H1 (cell line): ENCODE measurements at regions not wholly inside any gene's neighbourhood (a gene's known extent, or its start where the extent isn't known, plus 50 kb on each side); places are given as distances from the start of the nearest gene placed in this dataset.

Experiments used
- CTCF ChIA-PET: fragments of 300-600 bp; sonication (Branson Sonifier 250); formaldehyde crosslinking; loops from one replicate; lab custom pipeline; 2021; ENCODE audit not compliant: partially characterized antibody; lab: Charles Lee
- POLR2A ChIA-PET: fragments of 300-600 bp; sonication (Branson Sonifier 250); formaldehyde crosslinking; loops from one replicate; lab custom pipeline; 2021; ENCODE audit warnings: inconsistent platforms; ENCODE audit not compliant: partially characterized antibody; lab: Charles Lee
- DNase-seq, 2 experiments: peaks; one replicate each; pipeline versions ENCODE4 v3.0.0 to v3.0.0-alpha.2; 2010 to 2022; ENCODE audit warnings: low spot score in 2 of 2, low read depth in 1 of 2, mixed read lengths in 1 of 2
- FAIRE-seq: peaks from 2 replicates; lab custom pipeline; 2011; peaks lifted over from hg19 to GRCh38; lab: Jason Lieb, UNC
- H2AFZ ChIP-seq: 2 replicates; pipeline ENCODE4 v1.8.1; 2012; ENCODE audit warnings: low read length, inconsistent platforms
- H2AK5ac ChIP-seq: 2 replicates; pipeline ENCODE4 v1.6.1; 2013; ENCODE audit warnings: low read depth, low read length
- H2BK120ac ChIP-seq: replicated peaks from 2 replicates; pipeline ENCODE3; 2013; ENCODE audit warnings: low read depth, low read length, inconsistent platforms
- H2BK12ac ChIP-seq: 2 replicates; pipeline ENCODE4 v1.6.1; 2013; ENCODE audit warnings: low read depth, low read length
- H2BK15ac ChIP-seq: 2 replicates; pipeline ENCODE4 v1.6.1; 2013; ENCODE audit warnings: low read length
- H2BK20ac ChIP-seq: 2 replicates; pipeline ENCODE4 v1.6.1; 2013; ENCODE audit warnings: low read length
- H2BK5ac ChIP-seq: 2 replicates; pipeline ENCODE4 v1.6.1; 2013; ENCODE audit warnings: low read depth, low read length
- H3K14ac ChIP-seq: 2 replicates; pipeline ENCODE4 v1.6.1; 2013; ENCODE audit warnings: inconsistent platforms; ENCODE audit not compliant: insufficient read length
- H3K18ac ChIP-seq: 2 replicates; pipeline ENCODE4 v1.6.1; 2013; ENCODE audit warnings: low read length; ENCODE audit errors: extremely low read depth
- H3K23ac ChIP-seq: 2 replicates; pipeline ENCODE4 v1.6.1; 2013; ENCODE audit warnings: inconsistent platforms; ENCODE audit not compliant: insufficient read length
- H3K23me2 ChIP-seq: 2 replicates; pipeline ENCODE4 v1.6.1; 2013; ENCODE audit warnings: low read depth, low read length
- H3K27ac ChIP-seq: 2 replicates; pipeline ENCODE4 v1.6.1; 2011; ENCODE audit warnings: low read depth, low read length, inconsistent platforms
- H3K27me3 ChIP-seq, 4 experiments: replicated peaks in 1 of 4; 1 replicate in 1 of 4; 2 replicates in 3 of 4; pipeline versions ENCODE4 v1.6.1 to v1.8.1; 2011 to 2013; ENCODE audit warnings: low read length in 3 of 4, mild to moderate bottlenecking in 3 of 4, inconsistent platforms in 2 of 4, mixed read lengths in 2 of 4, moderate library complexity in 1 of 4; ENCODE audit not compliant: control insufficient read depth in 3 of 4, insufficient read depth in 3 of 4; ENCODE audit errors: extremely low read depth in 1 of 4
- H3K36me3 ChIP-seq, 4 experiments: 2 replicates each; pipeline versions ENCODE4 v1.6.1 to v1.8.1; 2011 to 2013; ENCODE audit warnings: mild to moderate bottlenecking in 4 of 4, low read length in 3 of 4, moderate library complexity in 2 of 4, control low read depth in 1 of 4, inconsistent platforms in 1 of 4; ENCODE audit not compliant: insufficient read depth in 4 of 4, control insufficient read depth in 2 of 4
- H3K4ac ChIP-seq: replicated peaks from 2 replicates; pipeline ENCODE3; 2013; ENCODE audit warnings: low read length, low read depth, mixed read lengths, inconsistent platforms; ENCODE audit not compliant: insufficient read length
- H3K4me1 ChIP-seq, 4 experiments: replicated peaks in 1 of 4; 1 replicate in 1 of 4; 2 replicates in 3 of 4; pipeline versions ENCODE4 v1.6.1 to v1.8.1; 2011 to 2013; ENCODE audit warnings: low read length in 3 of 4, inconsistent platforms in 2 of 4, mixed read lengths in 1 of 4; ENCODE audit not compliant: insufficient read depth in 4 of 4, control insufficient read depth in 3 of 4
- H3K4me2 ChIP-seq, 2 experiments: 2 replicates each; pipeline versions ENCODE4 v1.6.1 to v1.8.1; 2011 to 2013; ENCODE audit warnings: low read depth in 2 of 2, low read length in 2 of 2, control low read depth in 1 of 2, inconsistent platforms in 1 of 2, mild to moderate bottlenecking in 1 of 2; ENCODE audit not compliant: insufficient read depth in 1 of 2
- H3K4me3 ChIP-seq, 4 experiments: fragments of 200-600, 300-600 bp in 1 of 4; sonication (generic), shearing (Covaris generic), sonication (Bioruptor Twin) in 1 of 4; 2 replicates each; pipeline versions ENCODE4 v1.5.1 to v1.8.1; 2011 to 2016; ENCODE audit warnings: low read length in 4 of 4, low read depth in 3 of 4, control low read depth in 2 of 4, inconsistent platforms in 2 of 4, mild to moderate bottlenecking in 2 of 4, mixed read lengths in 1 of 4, moderate library complexity in 1 of 4; ENCODE audit not compliant: insufficient read depth in 2 of 4; ENCODE audit errors: extremely low read depth in 1 of 4
- H3K56ac ChIP-seq: replicated peaks from 2 replicates; pipeline ENCODE3; 2013; ENCODE audit warnings: low read depth, mild to moderate bottlenecking, mixed read lengths, low read length, inconsistent platforms; ENCODE audit not compliant: insufficient read length
- H3K79me1 ChIP-seq: 2 replicates; pipeline ENCODE4 v1.6.1; 2013; ENCODE audit warnings: low read depth, low read length, control low read depth
- H3K79me2 ChIP-seq, 2 experiments: 2 replicates each; pipeline versions ENCODE4 v1.6.1 to v1.8.1; 2012 to 2013; ENCODE audit warnings: low read length in 2 of 2, mild to moderate bottlenecking in 2 of 2, inconsistent platforms in 1 of 2; ENCODE audit not compliant: insufficient read depth in 2 of 2, control insufficient read depth in 1 of 2
- H3K9ac ChIP-seq, 4 experiments: replicated peaks in 1 of 4; 1 replicate in 1 of 4; 2 replicates in 3 of 4; pipeline versions ENCODE4 v1.6.1 to v1.8.1; 2011 to 2013; ENCODE audit warnings: low read depth in 3 of 4, low read length in 3 of 4, control low read depth in 2 of 4, mild to moderate bottlenecking in 2 of 4, moderate library complexity in 2 of 4, inconsistent platforms in 1 of 4; ENCODE audit errors: extremely low read depth in 1 of 4
- H3K9me3 ChIP-seq, 2 experiments: 2 replicates each; pipeline versions ENCODE4 v1.6.1 to v1.8.1; 2012 to 2013; ENCODE audit warnings: mild to moderate bottlenecking in 2 of 2, moderate library complexity in 2 of 2, control low read depth in 1 of 2, inconsistent platforms in 1 of 2, low read depth in 1 of 2, low read length in 1 of 2, mixed read lengths in 1 of 2; ENCODE audit not compliant: insufficient read depth in 2 of 2
- H4K20me1 ChIP-seq, 2 experiments: replicated peaks in 1 of 2; 2 replicates each; pipeline versions ENCODE3 to v1.8.1; 2011 to 2013; ENCODE audit warnings: inconsistent platforms in 2 of 2, low read length in 2 of 2, mild to moderate bottlenecking in 1 of 2; ENCODE audit not compliant: insufficient read depth in 2 of 2, control insufficient read depth in 1 of 2
- H4K5ac ChIP-seq: 2 replicates; pipeline ENCODE4 v1.6.1; 2013; ENCODE audit warnings: low read length, low read depth, mixed read lengths, inconsistent platforms; ENCODE audit not compliant: insufficient read length
- H4K8ac ChIP-seq: 2 replicates; pipeline ENCODE4 v1.8.0; 2013; ENCODE audit warnings: mild to moderate bottlenecking, moderate library complexity, low read length, inconsistent platforms; ENCODE audit not compliant: insufficient read depth; ENCODE audit errors: extremely low read depth
- H4K91ac ChIP-seq: replicated peaks from 2 replicates; pipeline ENCODE3; 2013; ENCODE audit warnings: low read length, mixed read lengths, inconsistent platforms; ENCODE audit not compliant: insufficient read length
- ASH2L ChIP-seq: fragments of 200-600, 300-600 bp; sonication (generic); IDR thresholded peaks from one replicate; pipeline ENCODE4 v1.7.1; 2017; ENCODE audit warnings: low read length
- FOSL1 ChIP-seq: IDR thresholded peaks from 2 replicates; pipeline ENCODE4 v1.6.1; 2011; ENCODE audit warnings: mild to moderate bottlenecking, low read depth, low read length, moderate library complexity; ENCODE audit not compliant: insufficient read depth
- RNF2 ChIP-seq: fragments of 200-900, 300-1000 bp; sonication (generic); IDR thresholded peaks from 2 replicates; pipeline ENCODE4 v1.7.1; 2016; ENCODE audit warnings: borderline replicate concordance, low read depth, mild to moderate bottlenecking, antibody characterized with exemption, low read length; ENCODE audit not compliant: poor library complexity, severe bottlenecking; ENCODE audit errors: missing control alignments
- SP4 ChIP-seq: IDR thresholded peaks from 2 replicates; pipeline ENCODE4 v1.6.1; 2012; ENCODE audit warnings: low read length, inconsistent platforms
- WGBS, 2 experiments: shearing (Covaris generic) in 1 of 2; methylation state at CpG; one replicate each; pipeline versions ENCODE4 v1.1.6 to v1.1.7; 2013 to 2015; ENCODE audit warnings: low lambda C conversion rate in 2 of 2, mixed read lengths in 2 of 2, inconsistent platforms in 1 of 2, low coverage in 1 of 2, missing lambda C conversion rate in 1 of 2; ENCODE audit not compliant: insufficient replicate concordance in 2 of 2, insufficient coverage in 1 of 2, insufficient read length in 1 of 2; ENCODE audit errors: extremely low coverage in 1 of 2, missing lambda C conversion rate in 1 of 2; 5-methylcytosine and 5-hydroxymethylcytosine counted together

DNA sequence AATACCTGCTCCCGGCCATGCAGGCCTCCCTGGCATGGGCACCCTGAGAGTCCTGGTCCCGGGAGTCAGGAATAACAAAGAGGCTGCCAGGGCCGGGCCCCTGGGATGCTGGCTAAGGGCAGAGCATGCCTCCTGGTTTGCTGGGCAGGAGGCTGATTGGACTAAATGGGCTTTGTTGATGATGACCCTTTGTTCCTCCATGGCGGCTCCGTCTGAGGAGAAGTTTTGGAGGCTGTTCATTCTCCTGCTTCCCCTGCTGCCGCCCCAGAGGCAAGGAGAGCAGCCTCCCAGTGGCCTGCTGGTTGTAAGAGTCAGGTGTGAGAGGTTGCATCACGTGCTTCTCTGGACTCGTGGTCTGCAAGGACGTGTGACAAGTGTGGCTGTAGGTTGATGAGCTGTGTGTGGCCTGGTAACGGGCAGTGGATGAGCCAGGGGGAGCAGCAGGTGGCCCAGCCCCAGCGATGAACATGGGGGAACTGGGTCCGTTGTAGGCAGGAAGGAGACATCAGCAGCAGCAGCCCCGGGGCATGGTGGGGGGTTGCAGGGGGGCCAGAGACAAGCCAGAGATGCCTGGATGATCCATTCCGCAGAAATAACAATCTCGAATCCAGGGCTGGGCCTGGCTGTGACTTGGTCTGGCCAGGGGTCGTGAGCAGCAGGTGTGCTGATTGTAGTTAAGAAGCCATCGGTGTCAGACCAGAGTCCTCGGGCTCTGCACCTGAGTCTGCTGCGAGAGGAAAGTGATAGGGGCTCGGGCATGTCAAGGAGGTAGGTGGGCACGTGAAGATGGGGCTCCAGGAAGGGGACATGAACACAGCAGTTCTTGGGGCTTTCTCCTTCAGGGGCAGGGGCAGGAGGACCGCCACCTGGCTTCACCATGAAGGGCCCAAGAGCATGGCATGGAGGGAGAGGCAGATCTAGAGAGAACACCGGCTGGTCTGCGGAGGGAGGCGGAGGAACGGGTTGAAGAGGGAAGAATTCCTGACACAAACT lies 101.4 kb downstream of the TNFRSF13B start:
- 88% methylated on average over 22 of the region's 26 CpGs; no CpG with 5 or more reads in 1 of the 2 experiments for WGBS, 2 experiments
- no peaks in the 10 kb centered on the region for H3K79me2 ChIP-seq
- no peak overlapping the region for H4K8ac ChIP-seq
- TF ChIP-seq SP4 (no peak), ASH2L (no peak), RNF2 (no peak), FOSL1 (no peak)
- no peak overlapping the region; the same call in 1 of the 2 replicates for H3K18ac ChIP-seq
- H2BK15ac ChIP-seq, result no peak overlapping the region
- H2BK12ac ChIP-seq, result no peak overlapping the region
- H3K27ac ChIP-seq, result no peak overlapping the region
- no peak overlapping the region for H2BK20ac ChIP-seq
- no peak overlapping the region for H3K4me3 ChIP-seq
- H3K14ac ChIP-seq, result no peak overlapping the region
- H3K56ac ChIP-seq, result no peak overlapping the region
- H2AFZ ChIP-seq, result no peak overlapping the region
- POLR2A ChIA-PET, result interaction anchor here (0.7 kb wide), 1 partner anchor 190 kb away, joined by 3 read pairs; no protein-coding TSS in a partner anchor
- no peaks in the 10 kb centered on the region for H3K23me2 ChIP-seq
- no peak overlapping the region for H2AK5ac ChIP-seq
- H3K4me1 ChIP-seq, result no peaks in the 10 kb centered on the region
- H3K4me2 ChIP-seq, result no peak overlapping the region
- no peaks in the 10 kb centered on the region for H3K36me3 ChIP-seq
- H3K79me1 ChIP-seq, result no peaks in the 10 kb centered on the region
- H3K27me3 ChIP-seq, result no peaks in the 10 kb centered on the region
- no peak overlapping the region for H3K4ac ChIP-seq
- H2BK5ac ChIP-seq, result no peak overlapping the region
- no peak overlapping the region for H2BK120ac ChIP-seq
- no peaks in the 10 kb centered on the region for H3K9me3 ChIP-seq
- no peak overlapping the region for H4K91ac ChIP-seq
- no peak overlapping the region for H3K23ac ChIP-seq
- H3K9ac ChIP-seq, result no peak overlapping the region
- FAIRE-seq (no peak), DNase-seq (no peak)
- no peak overlapping the region for H4K5ac ChIP-seq
- CTCF ChIA-PET, result no interaction called here
- H4K20me1 ChIP-seq, result no peaks in the 10 kb centered on the region
